WTC11 (cell line): ENCODE measurements at regions not wholly inside any gene's neighbourhood (a gene's known extent, or its start where the extent isn't known, plus 50 kb on each side); places are given as distances from the start of the nearest gene placed in this dataset.

ENCODE experiments used
- ATF1 ChIP-seq: sonication (generic); formaldehyde crosslinking; IDR thresholded peaks from 2 replicates; pipeline ENCODE4 v1.8.1; 2023; ENCODE audit warnings: mild to moderate bottlenecking, moderate library complexity, missing genetic modification reagents
- CBFB ChIP-seq: sonication (generic); formaldehyde crosslinking; IDR thresholded peaks from 2 replicates; pipeline ENCODE4 v1.8.1; 2022; ENCODE audit warnings: mild to moderate bottlenecking, low read depth, missing genetic modification reagents
- CTCF ChIP-seq: fragments of 200-600 bp; IDR thresholded peaks from 2 replicates; pipeline ENCODE4 v1.8.0; 2022; ENCODE audit warnings: antibody characterized with exemption
- ETV6 ChIP-seq: sonication (generic); formaldehyde crosslinking; IDR thresholded peaks from 2 replicates; pipeline ENCODE4 v1.8.1; 2022; ENCODE audit warnings: mild to moderate bottlenecking, missing genetic modification reagents
- GABPB1 ChIP-seq: sonication (generic); formaldehyde crosslinking; IDR thresholded peaks from 2 replicates; pipeline ENCODE4 v1.8.1; 2023; ENCODE audit warnings: mild to moderate bottlenecking, missing genetic modification reagents
- MAX ChIP-seq: sonication (generic); formaldehyde crosslinking; IDR thresholded peaks from 2 replicates; pipeline ENCODE4 v1.8.0; 2022; ENCODE audit warnings: mild to moderate bottlenecking, missing genetic modification reagents
- MXD4 ChIP-seq: fragments of 250-450 bp; sonication (Bioruptor Pico); IDR thresholded peaks from 2 replicates; pipeline ENCODE4 v1.8.0; 2021; ENCODE audit warnings: mild to moderate bottlenecking, moderate library complexity, borderline replicate concordance
- NFYB ChIP-seq: sonication (generic); formaldehyde crosslinking; conservative IDR thresholded peaks from 2 replicates; pipeline ENCODE4 v1.8.0; 2022; ENCODE audit warnings: low read depth, missing genetic modification reagents
- NR2C2 ChIP-seq: sonication (generic); formaldehyde crosslinking; IDR thresholded peaks from 2 replicates; pipeline ENCODE4 v1.8.0; 2022; ENCODE audit warnings: mild to moderate bottlenecking, missing genetic modification reagents
- USF1 ChIP-seq: sonication (generic); formaldehyde crosslinking; IDR thresholded peaks from 2 replicates; pipeline ENCODE4 v1.8.0; 2022; ENCODE audit warnings: mild to moderate bottlenecking, missing genetic modification reagents

GRCh38 chr10:64586934-64587503 lies 1065.8 kb downstream of the REEP3 start:
- TF ChIP-seq CTCF (no peak), ATF1 (CRISPR knock-in tag) (no peak), NFYB (no peak), ETV6 (CRISPR knock-in tag) (no peak), GABPB1 (no peak), NR2C2 (no peak), CBFB (CRISPR knock-in tag) (no peak), USF1 (no peak), MXD4 (CRISPR knock-in tag) (no peak), MAX (CRISPR knock-in tag) (no peak)
